Stimulated activated CD8-positive, alpha-beta memory T cell treated with anti-CD3 and anti-CD28 coated beads, Interleukin-2, amount 100 ng/mL, for 1 hour (primary cell): ENCODE measurements at regions not wholly inside any gene's neighbourhood (a gene's known extent, or its start where the extent isn't known, plus 50 kb on each side); places are given as distances from the start of the nearest gene placed in this dataset.
"Not testable (repeated sequence)": the region's sequence is repeated elsewhere in the genome, so short reads cannot be mapped to it uniquely, and the experiment has no call there.

Experiments used
- DNase-seq, 2 donors: peaks; one replicate each; pipeline ENCODE4 v3.0.0-alpha.2; 2020; ENCODE audit warnings: low read depth in 2 of 2

DNA sequence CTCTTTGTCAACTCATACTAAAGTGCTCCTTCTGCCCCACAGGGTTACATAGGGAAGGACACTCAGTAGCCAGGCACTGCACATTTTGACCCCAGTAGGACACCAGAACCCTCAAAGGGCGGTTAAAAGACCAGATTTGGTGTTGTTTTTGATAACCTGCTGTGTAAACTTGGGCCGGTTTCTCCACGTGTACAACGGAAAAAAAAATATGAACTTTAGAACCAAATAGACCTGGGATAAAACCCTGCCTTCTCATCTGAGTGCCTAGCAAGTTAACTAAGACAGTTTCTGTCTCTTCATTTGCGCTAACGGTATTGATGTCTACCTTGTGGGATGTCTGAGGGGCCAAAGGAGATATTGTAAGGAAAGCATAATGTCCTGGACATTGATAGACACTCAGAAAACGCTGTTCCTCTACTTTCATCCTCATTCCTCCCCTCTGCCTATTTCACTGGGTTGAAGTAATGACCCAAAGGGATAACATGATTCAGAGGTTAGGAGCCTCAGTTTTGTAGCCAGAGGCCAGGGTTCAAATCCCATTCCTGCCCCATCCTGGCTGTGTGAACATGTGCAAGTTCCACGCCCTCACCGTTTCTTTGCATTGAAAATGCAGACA is 155.9 kb upstream of the LPP start:
- DNase-seq, result no peak

DNA sequence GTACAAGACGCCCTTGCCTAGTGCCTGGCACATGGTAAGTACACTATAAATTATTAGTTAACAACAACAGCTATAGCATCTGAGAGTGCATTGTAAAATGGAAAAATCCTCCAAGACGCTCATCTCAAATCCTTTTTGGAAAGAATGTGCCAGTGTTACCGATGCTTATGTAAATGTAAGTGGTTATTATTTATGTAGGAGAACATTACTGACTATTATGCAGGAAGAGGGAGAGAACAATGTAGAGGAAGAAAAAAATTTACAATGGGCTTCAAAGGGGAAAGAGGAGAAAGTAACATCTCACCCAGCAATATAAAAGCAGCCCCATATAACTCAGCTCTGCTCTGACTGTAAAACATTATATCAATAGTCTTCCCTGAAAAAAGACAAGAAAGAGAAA is 155.3 kb upstream of the LPP start:
- DNase-seq, result no peak

DNA sequence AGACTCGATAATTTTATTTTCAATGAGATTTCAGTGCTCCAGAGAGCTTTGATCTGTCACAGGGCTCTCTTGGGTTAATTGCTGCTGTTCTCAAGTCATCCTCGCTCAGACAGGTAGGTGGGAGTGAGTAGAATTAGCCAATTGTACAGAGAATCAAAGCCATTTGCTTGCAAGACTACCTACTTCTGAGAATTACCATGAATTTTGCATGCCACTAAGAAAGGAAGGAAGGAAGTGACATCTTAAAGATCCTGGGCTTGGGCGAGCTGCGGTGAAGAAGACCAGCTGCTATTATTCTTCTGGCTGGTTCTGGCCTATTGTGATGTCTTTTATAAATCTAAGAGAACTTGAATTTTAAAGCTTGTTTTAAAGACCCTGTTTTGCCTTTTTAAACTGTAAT is 154.1 kb upstream of the LPP start:
- no peak for DNase-seq

DNA sequence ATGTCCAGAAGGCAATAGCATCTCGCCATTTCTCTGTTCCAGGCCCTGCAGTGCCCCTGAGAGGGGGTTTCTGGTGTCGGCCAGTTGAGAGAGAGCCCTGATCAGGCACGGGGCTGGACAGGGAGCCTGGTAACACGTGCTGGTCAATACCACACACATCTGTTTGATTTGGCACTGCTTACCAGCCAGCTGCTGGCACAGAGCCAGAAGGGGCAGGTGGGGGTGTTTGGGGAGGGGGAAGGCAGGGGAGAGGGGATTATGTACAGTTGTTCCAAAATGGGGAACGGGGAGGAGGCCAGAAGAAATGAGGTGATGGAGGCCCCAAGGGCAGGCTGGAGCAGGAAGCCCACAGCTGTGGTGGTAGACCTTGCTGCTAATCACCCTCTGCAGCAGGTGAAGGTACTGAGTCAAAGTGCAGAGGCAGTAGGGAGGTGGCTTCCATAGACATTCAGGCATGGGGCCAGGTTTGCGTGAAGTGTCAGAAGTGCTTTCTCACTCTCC is 153.5 kb upstream of the LPP start:
- no peak for DNase-seq

DNA sequence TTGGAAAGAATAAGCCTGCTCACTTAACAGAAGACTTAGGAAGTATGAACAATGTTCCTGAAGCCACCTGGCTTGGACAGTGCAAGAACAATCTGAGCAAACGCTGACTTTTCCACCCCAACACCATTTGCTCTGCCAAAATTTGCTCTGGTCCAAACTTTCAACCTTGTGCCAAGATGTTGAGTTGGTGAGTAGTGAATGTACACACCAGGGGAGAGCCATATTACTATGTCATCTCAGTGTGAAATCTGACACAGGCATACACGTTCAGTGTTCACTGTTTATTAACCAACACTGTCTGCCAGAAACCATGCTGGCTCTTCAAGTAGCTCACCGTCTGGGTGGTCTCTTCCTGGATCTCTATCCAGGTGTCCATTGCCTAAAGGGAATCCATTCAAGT is 152.9 kb upstream of the LPP start:
- DNase-seq, result no peak

DNA sequence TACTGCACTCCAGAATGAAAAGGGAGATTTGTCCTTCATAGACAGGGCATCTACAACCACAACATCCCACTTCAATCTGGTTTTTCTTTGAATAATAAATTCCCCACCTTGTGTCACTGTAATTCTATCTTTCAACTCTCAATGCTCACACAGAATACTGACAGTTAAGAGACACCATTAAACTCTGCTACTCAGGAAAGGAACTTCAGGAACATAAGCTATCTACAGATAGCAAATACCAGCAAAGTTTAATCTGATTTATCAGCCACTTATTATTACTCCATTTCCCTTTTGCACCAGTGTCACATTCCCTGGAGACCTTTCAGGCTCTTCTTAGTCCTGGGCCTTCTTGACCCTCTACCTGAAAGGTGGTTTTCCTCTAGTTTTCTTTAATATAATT is 152.0 kb upstream of the LPP start:
- DNase-seq, result no peak

DNA sequence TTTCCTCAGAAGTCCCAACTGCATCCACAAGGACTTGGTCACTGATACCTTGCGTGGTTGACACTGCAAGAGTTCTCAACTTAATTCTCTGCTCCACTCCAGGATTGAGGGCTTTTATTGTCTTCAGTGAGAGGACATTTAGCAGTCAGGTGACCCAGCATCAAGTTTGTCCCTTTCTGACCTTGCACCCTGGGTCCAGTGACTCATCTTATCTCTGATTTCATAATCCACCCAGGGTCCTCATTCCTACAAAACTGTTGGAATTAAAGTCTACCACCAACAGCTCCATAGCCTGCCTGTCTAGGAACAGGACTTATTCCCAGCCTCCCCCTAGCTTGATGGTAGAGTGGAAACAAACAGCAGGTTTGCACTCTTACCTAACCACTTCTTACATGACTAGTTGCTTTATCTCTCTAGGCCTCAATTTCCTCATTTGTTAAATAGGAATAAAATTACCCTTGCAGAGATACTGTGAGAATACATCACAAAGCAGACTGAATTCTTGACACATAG is 151.3 kb upstream of the LPP start:
- DNase-seq, result no peak

DNA sequence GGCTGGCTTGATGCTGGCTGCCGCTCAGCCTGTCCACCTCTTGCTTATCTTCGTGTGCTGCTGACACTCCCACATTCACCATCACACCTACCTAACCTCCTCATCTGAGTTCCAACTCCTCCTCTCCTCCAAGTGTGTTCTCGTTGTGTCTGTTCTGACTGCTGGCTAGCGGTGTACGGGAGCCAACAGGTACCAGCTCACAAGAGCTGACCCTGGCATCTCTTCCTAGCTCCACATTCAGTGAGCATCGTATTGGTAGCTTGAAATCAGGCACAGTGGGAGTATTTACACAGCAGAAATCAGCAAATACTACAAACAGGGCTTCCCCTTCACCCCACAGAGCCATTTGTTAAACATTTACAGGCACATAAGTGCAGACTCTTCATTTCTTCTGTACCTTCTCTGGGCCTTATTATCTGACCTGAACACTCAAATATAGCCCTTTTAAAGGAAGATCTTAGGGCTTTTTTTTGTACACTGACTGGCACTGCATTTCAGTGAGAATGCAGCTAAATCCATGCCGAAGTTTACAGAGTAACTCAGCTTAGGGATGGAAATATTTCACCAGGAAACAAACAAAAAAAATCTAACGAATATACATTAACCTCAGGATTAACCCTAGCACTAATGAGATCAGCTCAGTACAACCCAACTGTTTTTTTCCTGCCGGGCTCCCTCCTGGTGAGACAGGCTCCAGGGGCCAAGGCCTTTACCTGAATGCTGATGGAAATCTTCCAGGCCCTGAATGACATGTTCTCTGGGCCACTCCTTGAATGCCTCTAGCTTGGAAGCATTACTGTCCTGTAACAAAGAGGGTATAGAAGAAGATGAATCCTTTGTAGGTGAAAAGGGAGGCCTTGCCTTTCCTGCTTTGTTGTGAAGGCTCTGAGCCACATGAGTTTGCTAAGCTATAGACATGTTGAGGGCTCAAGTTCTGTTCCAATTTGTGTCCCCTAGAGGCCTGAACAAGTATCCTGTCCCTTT is 150.5 kb upstream of the LPP start:
- no peak for DNase-seq

DNA sequence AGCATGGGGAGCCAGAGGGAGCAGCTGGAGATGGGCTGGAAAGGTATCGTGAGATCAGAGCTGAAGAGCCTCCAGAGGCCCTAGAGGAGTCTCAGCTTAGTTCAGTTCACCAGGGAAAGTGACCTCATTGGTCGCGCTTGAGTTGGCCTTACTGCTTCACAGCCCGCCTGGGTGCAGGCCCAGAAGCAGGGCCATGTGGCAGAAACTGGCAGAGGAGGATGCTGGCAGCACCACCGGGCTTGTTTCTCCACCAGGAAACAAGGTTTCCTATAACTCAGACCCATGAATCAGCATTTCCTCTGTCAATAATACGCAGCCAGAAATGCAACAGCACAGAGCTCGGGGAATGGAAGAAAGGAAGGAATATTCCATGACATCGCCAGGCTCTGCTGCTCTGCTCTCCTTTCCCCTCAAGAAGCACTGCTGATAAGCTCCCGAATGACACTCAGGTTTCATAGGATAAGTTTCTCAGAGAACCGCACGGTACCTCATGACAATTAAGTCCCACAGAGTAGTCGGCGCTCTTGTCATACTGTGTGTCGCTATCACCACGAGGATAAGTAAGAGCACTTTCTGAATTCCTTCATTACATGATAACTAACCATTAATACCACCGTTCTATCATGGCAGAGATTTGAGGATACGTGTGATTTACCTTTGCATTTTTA is 147.1 kb upstream of the LPP start:
- DNase-seq, result no peak

DNA sequence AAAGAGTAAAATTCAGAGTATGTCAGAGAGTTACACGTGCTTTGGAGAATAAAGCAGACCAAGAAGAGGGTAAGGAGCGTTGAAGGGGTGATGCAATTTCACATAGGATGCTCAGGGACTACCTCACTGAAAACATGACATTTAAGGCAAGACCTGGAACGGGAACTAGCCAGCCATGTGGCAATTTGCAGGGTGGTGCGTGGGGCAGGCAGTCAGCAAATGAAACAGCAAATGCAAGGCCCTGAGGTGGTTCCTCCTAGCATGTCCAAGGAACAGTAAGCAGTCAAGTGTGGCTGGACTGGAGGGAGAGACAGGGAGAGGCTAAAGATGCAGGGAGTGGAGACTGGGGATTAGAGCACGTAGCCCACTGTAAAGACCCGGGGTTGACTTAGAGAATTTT is 146.1 kb upstream of the LPP start:
- DNase-seq, result no peak

DNA sequence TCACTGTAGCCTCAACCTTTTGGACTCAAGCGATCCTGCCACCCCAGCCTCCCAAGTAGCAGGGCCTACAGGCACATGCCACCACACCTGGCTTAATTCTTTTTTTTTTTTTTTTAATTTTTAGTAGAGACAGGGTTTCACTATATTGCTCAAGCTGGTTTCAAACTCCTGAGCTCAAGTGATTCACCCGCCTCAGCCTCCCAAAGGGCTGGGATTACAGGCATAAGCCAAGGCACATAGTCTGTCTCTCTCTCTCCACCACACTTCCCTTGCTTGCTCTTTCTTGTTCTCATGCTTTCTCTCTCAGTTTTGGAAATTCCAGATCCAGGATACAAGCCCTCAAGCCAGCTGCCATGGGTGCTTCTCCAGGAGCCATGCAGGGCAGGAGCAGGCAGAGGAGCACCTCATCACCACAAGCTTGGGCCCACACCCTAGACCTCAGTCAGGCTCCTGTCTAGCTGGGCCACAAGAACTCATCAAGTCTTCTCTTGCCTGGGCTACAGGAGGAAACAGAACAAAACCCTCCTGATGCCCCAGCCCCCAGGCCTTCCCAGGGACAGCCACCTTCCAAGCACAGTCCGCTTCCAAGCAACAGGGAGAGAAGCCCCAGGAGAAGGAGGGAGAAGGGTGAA is 145.3 kb upstream of the LPP start:
- DNase-seq, result no peak

DNA sequence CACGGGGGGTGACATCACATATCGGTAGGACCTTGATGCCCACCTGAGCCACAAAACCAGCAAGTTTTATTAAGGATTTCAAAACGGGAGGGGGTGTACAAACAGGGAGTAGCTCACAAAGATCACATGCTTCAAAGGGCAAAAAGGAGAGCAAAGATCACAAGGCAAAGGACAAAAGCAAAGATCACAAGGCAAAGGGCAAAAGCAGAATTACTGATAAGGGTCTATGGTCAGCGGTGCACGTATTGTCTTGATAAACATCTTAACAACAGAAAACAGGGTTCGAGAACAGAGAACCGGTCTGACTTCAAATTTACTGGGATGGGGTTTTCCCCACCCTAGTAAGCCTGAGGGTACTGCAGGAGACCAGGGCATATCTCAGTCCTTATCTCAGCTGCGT is 143.5 kb upstream of the LPP start:
- no peak for DNase-seq

DNA sequence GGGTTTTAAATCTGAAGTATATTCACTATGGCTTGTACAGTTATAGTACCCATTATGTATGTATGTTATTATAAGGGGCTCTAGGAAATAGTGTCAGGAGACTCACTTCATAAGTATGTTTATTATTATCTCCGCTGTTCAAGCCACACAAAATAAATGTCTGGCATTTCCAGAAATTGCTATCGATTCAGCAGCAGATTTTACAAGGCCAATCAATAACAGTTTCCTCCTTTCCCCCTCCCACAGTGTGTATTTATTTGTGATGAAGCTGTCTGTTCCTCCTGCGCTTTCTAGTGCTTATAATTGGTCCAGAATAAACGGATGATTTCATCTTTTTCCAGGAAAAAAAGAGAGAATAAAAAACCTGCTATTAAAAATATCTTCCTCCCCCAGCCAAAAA is 134.2 kb upstream of the LPP start:
- DNase-seq, result no peak

DNA sequence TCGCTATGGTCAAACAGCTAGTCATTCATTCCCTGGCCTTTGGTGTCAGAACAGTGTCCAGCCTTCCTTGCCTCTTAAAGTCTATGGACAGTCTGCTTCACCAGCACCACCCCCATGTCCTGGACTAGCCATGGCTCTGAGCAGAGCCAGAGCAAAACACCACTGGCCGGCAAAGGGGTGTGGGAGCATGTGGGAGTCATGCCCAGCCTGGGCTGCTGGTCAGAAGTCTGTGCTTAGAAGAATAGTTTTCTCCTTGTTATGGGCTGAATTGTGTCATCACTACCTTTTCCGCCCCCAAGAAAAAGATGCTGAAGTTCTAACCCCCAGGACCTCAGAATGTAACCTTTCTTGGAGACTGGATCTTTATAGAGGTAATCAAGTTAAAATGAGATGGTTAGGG is 132.9 kb upstream of the LPP start:
- no peak for DNase-seq

DNA sequence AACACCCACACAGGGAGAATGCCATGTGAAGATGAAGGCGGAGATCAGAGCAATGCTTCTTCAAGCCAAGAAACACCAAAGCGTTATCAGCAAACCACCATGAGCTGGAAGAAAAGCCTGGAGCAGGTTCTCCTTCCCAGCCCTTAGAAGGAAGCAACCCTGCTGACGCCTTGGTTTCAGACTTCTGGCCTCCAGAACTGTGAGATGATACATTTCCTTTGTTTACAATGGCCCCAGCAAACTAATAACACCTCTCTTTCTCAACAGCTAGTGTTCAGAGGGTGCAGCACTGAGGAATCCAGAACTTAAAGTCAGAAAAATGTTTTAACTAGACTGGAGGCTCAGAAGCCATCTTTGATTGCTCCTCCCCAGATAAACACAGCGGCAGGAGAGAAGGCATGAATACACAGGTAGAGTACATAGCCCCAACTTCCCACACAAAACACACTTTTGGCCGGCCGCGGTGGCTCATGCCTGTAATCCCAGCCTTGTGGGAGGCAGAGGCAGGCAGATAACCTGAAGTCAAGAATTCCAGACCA is 132.4 kb upstream of the LPP start:
- no peak for DNase-seq

DNA sequence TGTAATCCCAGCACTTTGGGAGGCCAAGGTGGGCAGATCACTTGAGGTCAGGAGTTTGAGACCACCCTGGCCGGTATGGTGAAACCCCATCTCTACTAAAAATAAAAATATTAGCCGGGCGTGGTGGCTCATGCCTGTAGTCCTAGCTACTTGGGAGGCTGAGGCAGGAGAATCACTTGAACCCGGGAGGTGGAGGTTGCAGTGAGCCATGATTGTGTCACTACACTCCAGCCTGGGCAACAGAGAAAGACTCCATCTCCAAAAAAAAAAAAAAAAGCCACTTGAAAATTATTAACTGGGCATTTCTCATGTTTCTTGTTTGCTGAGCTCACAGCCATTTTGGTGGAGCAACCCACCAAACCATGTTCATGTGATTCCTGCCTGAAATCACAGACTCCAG is 131.1 kb upstream of the LPP start:
- DNase-seq, result not testable (repeated sequence)

DNA sequence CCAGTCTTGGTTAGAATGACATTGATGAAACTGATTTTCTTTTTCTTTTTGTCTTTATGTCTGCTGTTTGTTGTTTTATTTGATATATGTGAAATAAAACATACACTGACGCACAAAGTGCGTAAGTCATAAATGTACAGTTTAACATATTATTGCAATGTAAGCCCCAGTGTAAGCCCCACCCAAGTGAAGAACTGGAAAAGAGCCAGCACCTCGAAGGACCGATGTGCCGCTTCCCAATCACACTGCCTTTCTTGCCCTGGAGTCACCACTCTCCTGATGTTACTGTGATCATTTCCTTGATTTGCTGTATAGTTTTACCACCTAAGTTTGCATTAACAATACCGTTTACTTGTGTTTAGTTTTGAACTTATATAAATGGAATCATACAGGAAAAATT is 128.4 kb upstream of the LPP start:
- DNase-seq, result no peak

DNA sequence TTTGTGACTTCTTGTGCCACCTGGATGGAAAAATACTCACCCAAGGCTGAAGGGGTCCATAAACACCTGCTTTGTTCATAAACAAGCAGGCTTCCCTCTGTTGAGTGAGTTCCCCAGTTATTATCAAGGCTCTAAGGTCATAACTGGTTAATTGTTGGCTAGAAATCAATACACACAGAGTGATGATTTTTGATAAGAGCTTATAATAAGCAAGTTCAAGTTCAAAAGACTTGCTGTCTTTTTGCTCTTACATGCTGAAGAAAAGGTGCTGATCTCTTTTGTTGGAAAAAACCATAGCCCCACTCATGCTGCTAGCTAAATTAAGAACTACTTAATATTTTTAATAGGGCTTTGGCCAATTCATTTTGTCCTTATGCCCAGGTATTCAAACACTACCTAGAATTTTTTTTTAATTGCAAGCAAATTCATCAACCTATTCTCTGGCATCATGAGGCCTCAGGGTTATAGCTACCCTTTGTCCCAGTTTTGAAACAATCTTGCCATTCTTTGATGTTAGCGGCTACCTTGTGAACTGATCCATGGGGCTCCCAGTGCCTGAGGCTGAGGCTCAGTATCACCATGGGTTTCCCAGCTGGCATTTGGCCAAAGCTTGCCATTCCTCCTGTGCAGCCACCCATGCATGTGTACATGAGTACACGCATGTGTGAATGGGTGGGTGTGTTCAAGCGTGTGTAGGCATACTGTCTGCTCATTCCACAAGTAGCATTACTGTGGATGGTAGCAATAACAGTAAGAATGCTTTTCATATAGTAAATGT is 127.6 kb upstream of the LPP start:
- no peak for DNase-seq

DNA sequence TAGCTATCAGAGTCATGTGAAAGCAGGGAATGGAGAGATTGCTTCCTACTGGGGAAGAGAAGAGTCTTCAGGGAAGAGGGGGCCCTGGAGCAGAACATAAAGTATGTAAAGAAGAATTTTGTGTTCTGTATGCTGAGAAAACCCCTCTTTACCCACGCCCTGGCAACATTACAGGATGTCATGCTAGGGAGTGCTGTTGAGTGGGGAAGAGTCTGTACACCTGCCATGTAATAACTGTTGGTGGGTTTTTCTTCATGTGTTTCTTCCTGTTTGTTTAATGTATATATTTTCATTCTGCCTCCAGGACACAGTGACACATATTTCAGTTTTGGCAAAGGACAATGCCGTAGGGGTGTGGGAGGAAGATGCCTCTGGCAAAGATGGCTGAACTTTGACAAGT is 122.8 kb upstream of the LPP start:
- no peak for DNase-seq

DNA sequence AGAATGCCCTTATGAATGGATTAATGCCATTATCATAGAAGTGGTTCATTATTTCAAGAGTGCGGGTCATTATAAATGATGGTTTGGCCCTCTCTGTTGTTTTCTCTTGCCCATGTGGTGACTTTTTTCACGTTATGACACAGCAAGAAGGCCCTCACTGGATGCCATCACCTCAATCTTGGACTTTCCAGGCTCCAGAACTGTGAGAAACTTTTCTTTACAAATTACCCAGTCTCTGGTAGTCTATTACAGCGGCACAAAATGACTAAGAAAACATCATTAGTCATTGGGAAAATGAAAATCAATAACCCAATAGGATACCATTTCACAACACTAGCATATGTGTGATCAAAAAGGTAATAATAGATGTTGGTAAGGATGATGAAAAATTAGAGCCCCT is 119.0 kb upstream of the LPP start:
- DNase-seq, result no peak
